Colonic mucosa (tissue), 4 donors: ENCODE measurements at regions not wholly inside any gene's neighbourhood (a gene's known extent, or its start where the extent isn't known, plus 50 kb on each side); places are given as distances from the start of the nearest gene placed in this dataset.

Experiments used
- DNase-seq: peaks from one replicate; pipeline ENCODE4 v3.0.0-alpha.2; 2020
- H3K27ac ChIP-seq: fragments of 200-600 bp; one replicate; pipeline ENCODE4 v1.8.0; 2021
- H3K27me3 ChIP-seq: fragments of 200-600 bp; one replicate; pipeline ENCODE4 v1.8.0; 2021
- H3K36me3 ChIP-seq: fragments of 200-600 bp; one replicate; pipeline ENCODE4 v1.8.0; 2021
- H3K4me1 ChIP-seq: fragments of 200-600 bp; one replicate; pipeline ENCODE4 v1.8.0; 2021; ENCODE audit warnings: mild to moderate bottlenecking
- H3K4me3 ChIP-seq: fragments of 200-600 bp; one replicate; pipeline ENCODE4 v1.8.0; 2021
- H3K9ac ChIP-seq, 2 donors: one replicate each; pipeline ENCODE4 v1.7.0; 2013; ENCODE audit warnings: control low read depth in 2 of 2, low read depth in 2 of 2, low read length in 2 of 2
- H3K9me3 ChIP-seq: fragments of 200-600 bp; one replicate; pipeline ENCODE4 v1.8.0; 2021
- intact Hi-C: fragments of 100-400 bp; cut with DNase I; formaldehyde crosslinking; loops from one replicate; pipeline ENCODE4 v1.14.1; 2022
- TF ChIP-seq, protein P1 (sequence below): fragments of 200-600 bp; IDR thresholded peaks from one replicate; pipeline ENCODE4 v1.8.0; 2022; ENCODE audit warnings: antibody characterized with exemption, mild to moderate bottlenecking
- donor health status: healthy.
- donor health status: DM: no; HTN: no; CAD: no.
- donor health status: DM: no; HTN: no; CAD: no.

DNA sequence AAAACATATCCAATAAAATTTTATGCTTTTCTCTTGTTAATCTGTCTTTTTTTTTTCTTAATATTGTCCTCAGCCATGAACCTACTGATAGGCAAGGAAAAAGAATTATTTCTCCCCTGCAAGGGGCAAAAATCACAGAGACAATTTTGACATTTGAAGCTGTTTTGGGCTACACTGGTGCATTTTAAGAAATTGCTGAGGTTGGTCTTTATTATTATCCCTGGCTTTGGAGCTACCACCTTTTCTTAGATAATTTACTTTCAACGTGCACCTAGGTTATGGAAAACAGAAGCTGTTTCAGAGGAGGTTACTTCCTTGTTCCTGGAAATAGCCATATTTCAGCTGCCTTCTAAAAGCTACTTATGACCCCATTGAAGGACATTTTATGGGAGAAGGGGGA, 195.5 kb upstream of the KYNU start:
- no peak for DNase-seq
- Histone ChIP-seq H3K27me3 (no peaks in the 10 kb centered on the region), H3K4me1 (no peaks in the 10 kb centered on the region), H3K36me3 (no peaks in the 10 kb centered on the region), H3K9me3 (no peaks in the 10 kb centered on the region), H3K27ac (no peak overlapping the region), H3K4me3 (no peak overlapping the region), H3K9ac (no peak overlapping the region)
- intact Hi-C loops: loop anchor here (10.0 kb wide), 1 partner anchor 303 kb away; no protein-coding TSS in a partner anchor
- TF ChIP-seq, protein P1, sequence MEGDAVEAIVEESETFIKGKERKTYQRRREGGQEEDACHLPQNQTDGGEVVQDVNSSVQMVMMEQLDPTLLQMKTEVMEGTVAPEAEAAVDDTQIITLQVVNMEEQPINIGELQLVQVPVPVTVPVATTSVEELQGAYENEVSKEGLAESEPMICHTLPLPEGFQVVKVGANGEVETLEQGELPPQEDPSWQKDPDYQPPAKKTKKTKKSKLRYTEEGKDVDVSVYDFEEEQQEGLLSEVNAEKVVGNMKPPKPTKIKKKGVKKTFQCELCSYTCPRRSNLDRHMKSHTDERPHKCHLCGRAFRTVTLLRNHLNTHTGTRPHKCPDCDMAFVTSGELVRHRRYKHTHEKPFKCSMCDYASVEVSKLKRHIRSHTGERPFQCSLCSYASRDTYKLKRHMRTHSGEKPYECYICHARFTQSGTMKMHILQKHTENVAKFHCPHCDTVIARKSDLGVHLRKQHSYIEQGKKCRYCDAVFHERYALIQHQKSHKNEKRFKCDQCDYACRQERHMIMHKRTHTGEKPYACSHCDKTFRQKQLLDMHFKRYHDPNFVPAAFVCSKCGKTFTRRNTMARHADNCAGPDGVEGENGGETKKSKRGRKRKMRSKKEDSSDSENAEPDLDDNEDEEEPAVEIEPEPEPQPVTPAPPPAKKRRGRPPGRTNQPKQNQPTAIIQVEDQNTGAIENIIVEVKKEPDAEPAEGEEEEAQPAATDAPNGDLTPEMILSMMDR: no peak

GRCh38 chr2:142678164-142678563, 199.3 kb upstream of the KYNU start:
- Histone ChIP-seq H3K9me3 (no peaks in the 10 kb centered on the region), H3K4me1 (no peaks in the 10 kb centered on the region)
- TF ChIP-seq, protein P1: no peak

DNA sequence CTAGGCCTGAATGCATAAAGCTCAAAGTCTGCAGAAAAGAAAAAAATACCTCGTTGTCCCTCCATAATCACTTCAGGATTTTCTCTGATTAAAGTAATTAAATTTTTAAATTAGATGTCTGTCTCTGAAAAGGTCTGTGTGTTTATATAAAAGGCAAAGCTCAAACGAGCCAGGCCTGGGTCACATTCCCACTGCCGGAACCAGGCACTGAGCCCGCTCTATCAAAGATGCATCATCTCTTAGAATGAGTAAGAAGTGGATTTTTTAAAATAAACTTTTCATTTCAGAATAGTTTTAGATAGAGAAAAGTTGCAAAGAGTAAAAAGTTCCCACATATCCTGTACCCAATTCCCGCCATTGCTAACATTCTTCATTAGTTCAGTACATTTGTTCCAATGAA, 202.1 kb upstream of the KYNU start:
- Histone ChIP-seq H3K9ac (no peak overlapping the region), H3K27ac (no peak overlapping the region), H3K4me1 (no peaks in the 10 kb centered on the region), H3K9me3 (no peaks in the 10 kb centered on the region), H3K36me3 (no peaks in the 10 kb centered on the region), H3K27me3 (no peaks in the 10 kb centered on the region), H3K4me3 (no peak overlapping the region)
- intact Hi-C loops: no loop called here
- TF ChIP-seq, protein P1: no peak
- no peak for DNase-seq

More at GRCh38 chr2:142678164-142678563, 199.3 kb upstream of the KYNU start:
- Histone ChIP-seq H3K27me3 (no peaks in the 10 kb centered on the region), H3K9ac (no peak overlapping the region), H3K27ac (no peak overlapping the region), H3K4me3 (no peak overlapping the region), H3K36me3 (no peaks in the 10 kb centered on the region)
- intact Hi-C loops: no loop called here
- DNase-seq: no peak

GRCh38 chr2:142673836-142674235, 203.6 kb upstream of the KYNU start:
- H3K9ac ChIP-seq: no peak overlapping the region
- no peaks in the 10 kb centered on the region for H3K27me3 ChIP-seq
- no peak for DNase-seq
- H3K27ac ChIP-seq: no peak overlapping the region
- no peaks in the 10 kb centered on the region for H3K4me1 ChIP-seq
- TF ChIP-seq, protein P1: no peak
- no peak overlapping the region for H3K4me3 ChIP-seq
- no peaks in the 10 kb centered on the region for H3K9me3 ChIP-seq
- intact Hi-C loops: no loop called here
- H3K36me3 ChIP-seq: no peaks in the 10 kb centered on the region

- no peak for DNase-seq
- no peak overlapping the region for H3K9ac ChIP-seq
- intact Hi-C loops: no loop called here
- H3K27ac ChIP-seq: no peak overlapping the region
- H3K4me1 ChIP-seq: no peaks in the 10 kb centered on the region
- no peaks in the 10 kb centered on the region for H3K27me3 ChIP-seq
- H3K36me3 ChIP-seq: no peaks in the 10 kb centered on the region
- no peak overlapping the region for H3K4me3 ChIP-seq
- TF ChIP-seq, protein P1: no peak
- H3K9me3 ChIP-seq: no peaks in the 10 kb centered on the region
Measured at GRCh38 chr2:142672698-142673097, 204.8 kb upstream of the KYNU start.

DNA sequence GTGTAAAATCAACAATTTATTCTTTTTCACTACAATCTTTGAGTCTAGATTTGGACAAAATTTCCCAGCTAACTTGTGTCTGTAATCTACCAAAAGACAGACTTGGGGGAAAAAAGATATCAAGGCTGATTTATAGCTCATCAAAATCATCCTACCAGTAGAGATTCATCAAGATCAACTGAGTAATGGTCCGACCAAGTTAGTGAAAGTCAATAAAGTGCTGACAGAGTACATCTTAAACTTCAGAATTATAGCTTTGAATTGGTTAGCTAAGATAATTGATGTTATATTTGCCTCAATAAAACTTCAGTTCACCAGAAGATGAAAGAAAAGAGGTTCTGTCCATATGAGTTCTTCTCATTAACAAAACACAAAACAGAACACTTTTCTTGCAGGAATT, 207.1 kb upstream of the KYNU start:
- no peak for DNase-seq
- H3K27ac ChIP-seq: no peak overlapping the region
- intact Hi-C loops: no loop called here
- H3K4me3 ChIP-seq: no peak overlapping the region
- H3K9ac ChIP-seq: no peak overlapping the region
- TF ChIP-seq, protein P1: no peak
- H3K36me3 ChIP-seq: no peaks in the 10 kb centered on the region
- H3K27me3 ChIP-seq: no peaks in the 10 kb centered on the region
- H3K4me1 ChIP-seq: no peaks in the 10 kb centered on the region
- no peaks in the 10 kb centered on the region for H3K9me3 ChIP-seq
